Body of pancreas (tissue), 4 donors: ENCODE measurements at regions not wholly inside any gene's neighbourhood (a gene's known extent, or its start where the extent isn't known, plus 50 kb on each side); places are given as distances from the start of the nearest gene placed in this dataset.

Experiments used
- POLR2A ChIP-seq, 3 donors: fragments of 450-650 bp; IDR thresholded peaks; one replicate each; pipeline ENCODE4 v1.6.1; 2016; ENCODE audit warnings: antibody characterized with exemption in 3 of 3, mild to moderate bottlenecking in 2 of 3
- TF ChIP-seq, protein P1 (sequence below), 7 experiments: fragments of 450-650 bp in 4 of 7; fragments of 200-600 bp in 3 of 7; sonication (generic) in 3 of 7; IDR thresholded peaks; one replicate each; pipeline ENCODE4 v1.5.1; 2016 to 2019; ENCODE audit warnings: antibody characterized with exemption in 7 of 7

DNA sequence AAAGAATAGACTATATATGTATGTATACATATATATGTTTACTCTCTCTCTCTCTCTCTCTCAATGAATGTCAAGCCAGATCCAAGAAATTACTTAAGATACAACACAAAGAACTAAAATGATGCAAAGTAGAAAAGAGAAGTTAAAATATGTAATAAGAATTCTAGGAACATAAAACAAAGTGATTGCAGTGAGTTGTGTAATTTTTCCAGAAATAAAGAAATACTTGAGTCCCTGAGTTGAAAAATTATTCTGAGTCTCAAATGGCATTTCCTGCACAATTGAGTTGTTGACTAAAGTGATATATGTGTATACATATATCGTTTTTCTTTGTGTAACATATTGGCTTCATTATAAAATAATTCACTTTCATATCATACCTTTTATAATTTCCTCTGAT, 262.4 kb downstream of the INSIG2 start:
- TF ChIP-seq, protein P1, sequence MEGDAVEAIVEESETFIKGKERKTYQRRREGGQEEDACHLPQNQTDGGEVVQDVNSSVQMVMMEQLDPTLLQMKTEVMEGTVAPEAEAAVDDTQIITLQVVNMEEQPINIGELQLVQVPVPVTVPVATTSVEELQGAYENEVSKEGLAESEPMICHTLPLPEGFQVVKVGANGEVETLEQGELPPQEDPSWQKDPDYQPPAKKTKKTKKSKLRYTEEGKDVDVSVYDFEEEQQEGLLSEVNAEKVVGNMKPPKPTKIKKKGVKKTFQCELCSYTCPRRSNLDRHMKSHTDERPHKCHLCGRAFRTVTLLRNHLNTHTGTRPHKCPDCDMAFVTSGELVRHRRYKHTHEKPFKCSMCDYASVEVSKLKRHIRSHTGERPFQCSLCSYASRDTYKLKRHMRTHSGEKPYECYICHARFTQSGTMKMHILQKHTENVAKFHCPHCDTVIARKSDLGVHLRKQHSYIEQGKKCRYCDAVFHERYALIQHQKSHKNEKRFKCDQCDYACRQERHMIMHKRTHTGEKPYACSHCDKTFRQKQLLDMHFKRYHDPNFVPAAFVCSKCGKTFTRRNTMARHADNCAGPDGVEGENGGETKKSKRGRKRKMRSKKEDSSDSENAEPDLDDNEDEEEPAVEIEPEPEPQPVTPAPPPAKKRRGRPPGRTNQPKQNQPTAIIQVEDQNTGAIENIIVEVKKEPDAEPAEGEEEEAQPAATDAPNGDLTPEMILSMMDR (IDR thresholded peaks at IDR 0.05) = no peak
- TF ChIP-seq POLR2A (IDR thresholded peaks at IDR 0.05) = no peak
